HCEC 1CT (cell line): ENCODE measurements at regions not wholly inside any gene's neighbourhood (a gene's known extent, or its start where the extent isn't known, plus 50 kb on each side); places are given as distances from the start of the nearest gene placed in this dataset.
"Not testable (repeated sequence)": the region's sequence is repeated elsewhere in the genome, so short reads cannot be mapped to it uniquely, and the experiment has no call there.

Experiments used
- DNase-seq: peaks from one replicate; pipeline ENCODE4 v3.0.0-alpha.2; 2017

GRCh38 chr9:6160579-6160978, 55.0 kb upstream of the IL33 start:
- no peak for DNase-seq

GRCh38 chr9:6153425-6153824, 62.2 kb upstream of the IL33 start:
- peak; percentile 91 for DNase-seq

DNA sequence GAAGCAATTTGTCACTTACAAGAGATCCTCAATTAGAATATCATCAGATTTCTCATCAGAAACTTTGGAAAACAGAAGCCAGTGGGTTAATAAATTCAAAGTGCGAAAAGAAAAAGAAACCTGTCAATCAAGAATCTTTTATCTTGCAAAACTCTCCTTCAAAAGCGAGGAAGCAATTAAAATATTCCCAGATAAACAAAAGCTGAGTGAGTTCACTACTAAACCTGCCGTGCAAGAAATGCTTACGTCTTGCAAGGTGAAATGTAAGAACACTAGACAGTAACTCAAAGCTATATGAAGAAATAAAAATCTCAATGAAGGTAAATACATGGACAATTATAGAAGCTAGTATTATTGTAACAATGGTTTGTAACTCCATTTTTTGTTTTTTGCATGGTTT, 62.8 kb upstream of the IL33 start:
- no peak for DNase-seq

DNA sequence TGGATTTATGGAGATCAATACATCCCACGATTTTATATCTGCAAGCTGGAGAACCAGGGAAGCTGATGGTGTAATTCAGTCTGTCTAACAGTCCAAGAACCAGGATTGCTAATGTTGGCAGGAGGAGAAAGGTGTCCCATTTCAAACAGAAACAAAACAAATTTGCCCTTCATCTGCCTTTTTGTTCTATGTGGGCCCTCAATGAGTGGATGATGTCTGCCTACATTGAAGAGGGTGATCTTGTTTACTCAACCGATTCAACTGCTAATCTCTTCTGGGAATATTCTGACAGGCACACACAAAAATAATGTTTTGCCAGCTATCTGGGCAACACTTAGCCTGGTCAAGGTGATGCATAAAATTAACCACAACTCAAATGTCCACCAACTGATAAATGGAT, 65.1 kb upstream of the IL33 start:
- DNase-seq = no peak

- DNase-seq = no peak
Observed at GRCh38 chr9:6149315-6149714, 66.3 kb upstream of the IL33 start.

GRCh38 chr9:6147846-6148245, 67.8 kb upstream of the IL33 start:
- no peak for DNase-seq

DNA sequence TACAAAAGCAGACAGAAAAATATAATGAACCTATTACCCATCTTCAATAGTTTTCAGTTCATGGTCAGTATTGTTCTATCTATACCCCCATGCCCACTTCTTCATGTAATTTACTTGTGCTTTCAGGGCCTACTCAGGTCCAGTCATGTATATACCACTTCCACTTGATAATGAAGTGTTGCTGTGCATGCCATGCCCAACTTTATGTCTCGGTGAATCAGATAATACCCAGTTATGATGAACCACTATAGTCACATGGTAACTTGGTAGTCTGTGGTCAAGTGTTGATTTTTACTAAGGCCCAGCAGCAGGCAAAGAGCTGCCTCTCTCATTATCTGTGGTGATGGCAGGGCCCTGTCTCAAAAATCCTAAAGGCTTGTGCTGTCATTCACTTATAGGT, 70.7 kb upstream of the IL33 start:
- DNase-seq = no peak

DNA sequence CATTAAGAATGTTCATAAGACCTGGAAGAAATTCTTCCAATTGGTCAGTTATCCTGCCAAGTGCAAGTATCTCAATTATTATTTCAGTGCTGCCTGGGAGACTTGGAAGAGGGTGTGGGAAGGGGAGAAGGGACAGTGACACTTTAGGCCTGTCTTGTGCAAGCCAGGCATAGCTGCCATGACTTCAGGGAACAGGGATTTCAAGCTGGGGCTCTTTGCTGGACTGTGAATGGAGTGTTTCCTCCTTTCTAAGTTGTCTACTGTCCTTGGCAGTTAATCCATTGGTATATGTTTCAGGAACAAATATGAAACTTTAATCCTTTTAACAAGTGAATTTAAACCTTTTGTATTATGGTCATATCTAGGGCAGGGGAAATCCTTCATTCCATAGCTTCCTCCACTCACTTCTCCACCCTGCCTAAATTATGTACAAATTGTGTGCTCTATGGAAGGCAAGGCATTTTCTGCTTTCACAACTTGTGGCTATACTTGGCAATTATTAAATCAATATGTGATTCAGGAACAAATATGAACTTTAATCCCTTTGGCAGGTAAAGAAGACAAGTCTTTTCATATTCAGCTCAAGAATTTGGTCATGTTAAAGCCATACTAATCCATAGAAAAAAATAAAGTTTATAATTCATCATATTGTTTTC, 72.7 kb upstream of the IL33 start:
- no peak for DNase-seq

- DNase-seq = not testable (repeated sequence)
Observed at GRCh38 chr9:6135780-6136179, 79.8 kb upstream of the IL33 start.

GRCh38 chr9:6134661-6135180, 80.9 kb upstream of the IL33 start:
- peak; percentile 60 for DNase-seq

GRCh38 chr9:6133346-6134063, 82.1 kb upstream of the IL33 start:
- DNase-seq = peak; percentile 75

GRCh38 chr9:6132650-6133049, 83.0 kb upstream of the IL33 start:
- no peak for DNase-seq

DNA sequence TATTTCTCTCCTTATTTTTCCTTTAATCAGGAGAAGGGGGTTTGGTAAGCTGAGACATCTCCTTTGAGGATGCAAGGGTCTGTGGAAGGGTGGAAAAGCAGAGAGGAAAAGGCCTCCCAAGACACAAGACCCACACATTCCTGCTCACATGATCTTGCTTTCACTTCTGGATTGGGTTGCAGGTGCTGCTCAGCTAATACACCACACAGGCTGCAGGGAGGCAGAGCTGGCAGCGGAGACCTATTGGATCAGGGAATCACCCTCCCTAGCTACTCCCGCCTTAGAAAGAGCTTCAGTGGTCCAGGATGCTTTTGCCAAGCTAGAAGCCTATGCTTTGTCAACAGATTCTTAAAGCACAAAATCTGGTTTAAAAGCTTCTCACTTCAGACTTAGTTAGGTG, 87.6 kb upstream of the IL33 start:
- DNase-seq = no peak

- no peak for DNase-seq
Observed at GRCh38 chr9:6126377-6126776, 89.2 kb upstream of the IL33 start.

GRCh38 chr9:6123416-6123815, 92.2 kb upstream of the IL33 start:
- DNase-seq = no peak

GRCh38 chr9:6121707-6122106, 93.9 kb upstream of the IL33 start:
- DNase-seq = no peak

- DNase-seq = no peak
Observed at GRCh38 chr9:6114424-6114823, 99.0 kb upstream of the RANBP6 start.

DNA sequence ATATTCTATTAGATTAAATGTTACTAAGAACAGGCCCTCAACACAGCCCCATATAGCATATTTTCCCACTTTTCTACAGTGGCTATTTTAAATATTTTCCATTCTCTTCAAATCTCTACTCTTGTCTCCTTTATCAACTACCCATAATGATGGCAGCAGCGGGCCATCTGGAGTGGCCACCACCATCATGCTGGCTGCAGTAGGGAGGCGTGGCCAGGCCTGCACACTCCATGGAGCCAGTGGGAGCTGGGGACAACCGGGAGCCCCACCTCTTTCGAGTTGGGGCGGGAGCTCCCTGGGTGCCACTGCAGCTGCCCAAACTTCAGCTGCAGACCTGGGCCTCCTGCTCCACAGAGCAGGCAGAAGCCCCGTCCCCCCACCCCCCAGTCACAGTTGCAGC, 98.4 kb upstream of the RANBP6 start:
- no peak for DNase-seq

- no peak for DNase-seq
Observed at GRCh38 chr9:6113312-6113711, 97.9 kb upstream of the RANBP6 start.

GRCh38 chr9:6109986-6110385, 94.6 kb upstream of the RANBP6 start:
- DNase-seq = peak; percentile 42

- DNase-seq = peak; percentile 74
Observed at GRCh38 chr9:6109571-6109970, 94.1 kb upstream of the RANBP6 start.

DNA sequence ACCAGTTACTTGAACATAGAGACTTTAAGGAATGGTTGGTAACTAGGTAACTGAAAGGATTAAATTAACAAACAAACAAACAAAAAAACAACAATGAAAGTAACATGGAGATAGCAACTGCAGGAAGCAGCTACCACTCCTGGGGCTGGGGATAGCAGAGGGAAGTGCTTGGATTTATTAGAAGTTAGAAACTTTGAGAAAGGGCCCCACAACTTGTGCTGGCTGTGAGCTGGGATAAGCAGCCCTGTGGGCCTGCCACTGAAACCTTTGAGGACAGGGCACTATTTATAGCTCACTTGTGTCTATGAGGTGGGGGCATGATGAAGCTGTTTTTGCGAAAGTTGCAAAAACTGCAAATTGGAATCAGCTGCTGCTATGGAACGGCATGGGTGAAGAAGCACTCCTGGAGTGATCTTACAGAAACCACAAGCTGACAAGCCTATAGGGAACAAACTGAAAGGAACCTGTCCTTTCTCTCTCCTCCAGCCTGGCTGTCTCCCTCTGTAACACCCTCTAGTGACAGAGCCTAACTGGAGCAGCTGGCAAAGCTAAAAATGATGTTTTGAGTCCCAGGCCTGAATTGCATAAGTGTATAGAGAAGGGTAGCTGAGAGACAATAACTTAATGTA, 91.4 kb upstream of the RANBP6 start:
- peak; percentile 71 for DNase-seq

- no peak for DNase-seq
Observed at GRCh38 chr9:6105738-6106137, 90.3 kb upstream of the RANBP6 start.

DNA sequence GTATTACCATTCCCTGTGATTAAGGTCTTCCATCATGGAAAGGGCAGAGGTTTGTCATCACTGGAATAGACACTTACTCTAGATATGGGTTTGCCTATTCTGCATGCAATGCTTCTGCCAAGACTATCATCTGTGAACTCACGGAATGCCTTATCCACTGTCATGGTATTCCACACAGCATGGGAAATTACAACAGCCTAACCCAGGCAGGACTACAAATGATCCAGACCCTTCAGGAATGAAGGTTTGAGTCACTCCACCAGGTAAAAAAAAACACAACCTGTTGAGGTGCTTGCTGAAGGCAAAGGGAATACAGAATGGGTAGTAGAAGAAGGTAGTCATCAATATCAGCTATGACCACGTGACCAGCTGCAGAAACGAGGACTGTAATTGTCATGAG, 89.0 kb upstream of the RANBP6 start:
- not testable (repeated sequence) for DNase-seq
